ENCODE measurements at regions not wholly inside any gene's neighbourhood (a gene's known extent, or its start where the extent isn't known, plus 50 kb on each side); places are given as distances from the start of the nearest gene placed in this dataset.

GRCh38 chr15:93505506-93505905, 416.5 kb upstream of the RGMA start:
- H3K27ac ChIP-seq (ENCODE audit: low read length), result no peak overlapping the region
- DNase-seq, result no peak
- no peak overlapping the region for H3K4me2 ChIP-seq (ENCODE audit: low read depth, low read length, poor library complexity, severe bottlenecking)
- H3K9me3 ChIP-seq (ENCODE audit: low read length), result no peaks in the 10 kb centered on the region
- H3K27me3 ChIP-seq (ENCODE audit: low read length), result no peaks in the 10 kb centered on the region
- H2AFZ ChIP-seq (ENCODE audit: low read length), result no peak overlapping the region
- no peaks in the 10 kb centered on the region for H3K36me3 ChIP-seq (ENCODE audit: insufficient read depth, low read length)
- no peaks in the 10 kb centered on the region for H3K4me1 ChIP-seq (ENCODE audit: low read length)
- H3K79me2 ChIP-seq (ENCODE audit: low read length), result no peaks in the 10 kb centered on the region
- H3K4me3 ChIP-seq (ENCODE audit: low read length), result no peak overlapping the region
- H4K20me1 ChIP-seq (ENCODE audit: insufficient read depth, low read depth, low read length), result no peaks in the 10 kb centered on the region
- H3K9ac ChIP-seq (ENCODE audit: low read length), result no peak overlapping the region
- H3K9me2 ChIP-seq (replicated peaks; ENCODE audit: insufficient read depth, low read length), result no peaks in the 10 kb centered on the region

GRCh38 chr15:93501946-93502345, 412.9 kb upstream of the RGMA start:
- H3K4me3 ChIP-seq (ENCODE audit: low read length), result no peak overlapping the region
- H3K9ac ChIP-seq (ENCODE audit: low read length), result no peak overlapping the region
- no peaks in the 10 kb centered on the region for H3K4me1 ChIP-seq (ENCODE audit: low read length)
- H3K79me2 ChIP-seq (ENCODE audit: low read length), result no peaks in the 10 kb centered on the region
- no peak for DNase-seq
- no peaks in the 10 kb centered on the region for H3K9me2 ChIP-seq (replicated peaks; ENCODE audit: insufficient read depth, low read length)
- no peaks in the 10 kb centered on the region for H3K9me3 ChIP-seq (ENCODE audit: low read length)
- H4K20me1 ChIP-seq (ENCODE audit: insufficient read depth, low read depth, low read length), result no peaks in the 10 kb centered on the region
- no peaks in the 10 kb centered on the region for H3K27me3 ChIP-seq (ENCODE audit: low read length)
- no peak overlapping the region for H3K4me2 ChIP-seq (ENCODE audit: low read depth, low read length, poor library complexity, severe bottlenecking)
- no peak overlapping the region for H3K27ac ChIP-seq (ENCODE audit: low read length)
- H2AFZ ChIP-seq (ENCODE audit: low read length), result no peak overlapping the region
- H3K36me3 ChIP-seq (ENCODE audit: insufficient read depth, low read length), result no peaks in the 10 kb centered on the region

- Histone ChIP-seq H2AFZ (ENCODE audit: low read length) (no peak overlapping the region), H3K9ac (ENCODE audit: low read length) (no peak overlapping the region), H3K4me2 (ENCODE audit: low read depth, low read length, poor library complexity, severe bottlenecking) (no peak overlapping the region), H3K9me3 (ENCODE audit: low read length) (no peaks in the 10 kb centered on the region), H3K36me3 (ENCODE audit: insufficient read depth, low read length) (no peaks in the 10 kb centered on the region), H3K9me2 (replicated peaks; ENCODE audit: insufficient read depth, low read length) (no peaks in the 10 kb centered on the region), H3K4me1 (ENCODE audit: low read length) (no peaks in the 10 kb centered on the region), H3K79me2 (ENCODE audit: low read length) (no peaks in the 10 kb centered on the region), H3K4me3 (ENCODE audit: low read length) (no peak overlapping the region), H4K20me1 (ENCODE audit: insufficient read depth, low read depth, low read length) (no peaks in the 10 kb centered on the region), H3K27me3 (ENCODE audit: low read length) (no peaks in the 10 kb centered on the region), H3K27ac (ENCODE audit: low read length) (no peak overlapping the region)
- no peak for DNase-seq
These were observed 411.1 kb upstream of the RGMA start for GRCh38 chr15:93500155-93500554.

GRCh38 chr15:93497291-93497690, 408.3 kb upstream of the RGMA start:
- H3K36me3 ChIP-seq (ENCODE audit: insufficient read depth, low read length), result no peaks in the 10 kb centered on the region
- no peaks in the 10 kb centered on the region for H3K9me3 ChIP-seq (ENCODE audit: low read length)
- H3K4me2 ChIP-seq (ENCODE audit: low read depth, low read length, poor library complexity, severe bottlenecking), result no peak overlapping the region
- no peak overlapping the region for H3K27ac ChIP-seq (ENCODE audit: low read length)
- 0 out of 2 replicates have a peak, but pooled peaks cover 2% of the 10 kb centered on the region for H3K27me3 ChIP-seq (ENCODE audit: low read length)
- no peak overlapping the region for H2AFZ ChIP-seq (ENCODE audit: low read length)
- no peaks in the 10 kb centered on the region for H3K79me2 ChIP-seq (ENCODE audit: low read length)
- H3K9ac ChIP-seq (ENCODE audit: low read length), result no peak overlapping the region
- H3K4me1 ChIP-seq (ENCODE audit: low read length), result no peaks in the 10 kb centered on the region
- H4K20me1 ChIP-seq (ENCODE audit: insufficient read depth, low read depth, low read length), result no peaks in the 10 kb centered on the region
- no peaks in the 10 kb centered on the region for H3K9me2 ChIP-seq (replicated peaks; ENCODE audit: insufficient read depth, low read length)
- no peak overlapping the region for H3K4me3 ChIP-seq (ENCODE audit: low read length)
- DNase-seq, result no peak

- DNase-seq, result no peak
- Histone ChIP-seq H4K20me1 (ENCODE audit: insufficient read depth, low read depth, low read length) (no peaks in the 10 kb centered on the region), H2AFZ (ENCODE audit: low read length) (no peak overlapping the region), H3K4me3 (ENCODE audit: low read length) (no peak overlapping the region), H3K79me2 (ENCODE audit: low read length) (no peaks in the 10 kb centered on the region), H3K27ac (ENCODE audit: low read length) (no peak overlapping the region), H3K36me3 (ENCODE audit: insufficient read depth, low read length) (no peaks in the 10 kb centered on the region), H3K9me3 (ENCODE audit: low read length) (no peaks in the 10 kb centered on the region), H3K9ac (ENCODE audit: low read length) (no peak overlapping the region), H3K4me2 (ENCODE audit: low read depth, low read length, poor library complexity, severe bottlenecking) (no peak overlapping the region), H3K27me3 (ENCODE audit: low read length) (0 out of 2 replicates have a peak, but pooled peaks cover 2% of the 10 kb centered on the region), H3K4me1 (ENCODE audit: low read length) (no peaks in the 10 kb centered on the region), H3K9me2 (replicated peaks; ENCODE audit: insufficient read depth, low read length) (no peaks in the 10 kb centered on the region)
These were observed 407.9 kb upstream of the RGMA start for GRCh38 chr15:93496888-93497287.

GRCh38 chr15:93495799-93496637, 407.0 kb upstream of the RGMA start:
- H3K9me3 ChIP-seq (ENCODE audit: low read length), result no peaks in the 10 kb centered on the region
- no peaks in the 10 kb centered on the region for H3K9me2 ChIP-seq (replicated peaks; ENCODE audit: insufficient read depth, low read length)
- H3K4me1 ChIP-seq (ENCODE audit: low read length), result no peaks in the 10 kb centered on the region
- H3K27ac ChIP-seq (ENCODE audit: low read length), result no peak overlapping the region
- no peak overlapping the region for H3K4me3 ChIP-seq (ENCODE audit: low read length)
- no peak overlapping the region for H2AFZ ChIP-seq (ENCODE audit: low read length)
- H4K20me1 ChIP-seq (ENCODE audit: insufficient read depth, low read depth, low read length), result no peaks in the 10 kb centered on the region
- no peaks in the 10 kb centered on the region for H3K36me3 ChIP-seq (ENCODE audit: insufficient read depth, low read length)
- no peaks in the 10 kb centered on the region for H3K79me2 ChIP-seq (ENCODE audit: low read length)
- no peak overlapping the region for H3K4me2 ChIP-seq (ENCODE audit: low read depth, low read length, poor library complexity, severe bottlenecking)
- no peak for DNase-seq
- H3K27me3 ChIP-seq (ENCODE audit: low read length), result 0 out of 2 replicates have a peak, but pooled peaks cover 2% of the 10 kb centered on the region
- no peak overlapping the region for H3K9ac ChIP-seq (ENCODE audit: low read length)

GRCh38 chr15:93493172-93493571, 404.2 kb upstream of the RGMA start:
- no peak overlapping the region for H3K9ac ChIP-seq (ENCODE audit: low read length)
- H3K79me2 ChIP-seq (ENCODE audit: low read length), result no peaks in the 10 kb centered on the region
- H3K4me2 ChIP-seq (ENCODE audit: low read depth, low read length, poor library complexity, severe bottlenecking), result no peak overlapping the region
- no peak overlapping the region for H2AFZ ChIP-seq (ENCODE audit: low read length)
- no peaks in the 10 kb centered on the region for H4K20me1 ChIP-seq (ENCODE audit: insufficient read depth, low read depth, low read length)
- no peak for DNase-seq
- H3K27ac ChIP-seq (ENCODE audit: low read length), result no peak overlapping the region
- peaks cover 7% of the 10 kb centered on the region for H3K4me1 ChIP-seq (ENCODE audit: low read length)
- no peaks in the 10 kb centered on the region for H3K9me3 ChIP-seq (ENCODE audit: low read length)
- no peaks in the 10 kb centered on the region for H3K9me2 ChIP-seq (replicated peaks; ENCODE audit: insufficient read depth, low read length)
- H3K36me3 ChIP-seq (ENCODE audit: insufficient read depth, low read length), result no peaks in the 10 kb centered on the region
- no peak overlapping the region for H3K4me3 ChIP-seq (ENCODE audit: low read length)
- H3K27me3 ChIP-seq (ENCODE audit: low read length), result 0 out of 2 replicates have a peak, but pooled peaks cover 2% of the 10 kb centered on the region

- H3K79me2 ChIP-seq (ENCODE audit: low read length), result no peaks in the 10 kb centered on the region
- H3K36me3 ChIP-seq (ENCODE audit: insufficient read depth, low read length), result no peaks in the 10 kb centered on the region
- H3K4me3 ChIP-seq (ENCODE audit: low read length), result no peak overlapping the region
- no peaks in the 10 kb centered on the region for H3K9me3 ChIP-seq (ENCODE audit: low read length)
- H3K27me3 ChIP-seq (ENCODE audit: low read length), result 0 out of 2 replicates have a peak, but pooled peaks cover 2% of the 10 kb centered on the region
- H3K9me2 ChIP-seq (replicated peaks; ENCODE audit: insufficient read depth, low read length), result no peaks in the 10 kb centered on the region
- DNase-seq, result no peak
- H4K20me1 ChIP-seq (ENCODE audit: insufficient read depth, low read depth, low read length), result no peaks in the 10 kb centered on the region
- no peak overlapping the region for H3K4me2 ChIP-seq (ENCODE audit: low read depth, low read length, poor library complexity, severe bottlenecking)
- H3K9ac ChIP-seq (ENCODE audit: low read length), result no peak overlapping the region
- H3K4me1 ChIP-seq (ENCODE audit: low read length), result peaks cover 19% of the 10 kb centered on the region
- no peak overlapping the region for H2AFZ ChIP-seq (ENCODE audit: low read length)
- no peak overlapping the region for H3K27ac ChIP-seq (ENCODE audit: low read length)
These were observed 402.3 kb upstream of the RGMA start for GRCh38 chr15:93491291-93491690.

Measured in Karpas-422 (cell line).